HT1080 (cell line): ENCODE measurements at regions not wholly inside any gene's neighbourhood (a gene's known extent, or its start where the extent isn't known, plus 50 kb on each side); places are given as distances from the start of the nearest gene placed in this dataset.

Source experiments
- DNase-seq: peaks from one replicate; pipeline ENCODE4 v3.0.0-alpha.2; 2015; ENCODE audit warnings: low read depth

DNA sequence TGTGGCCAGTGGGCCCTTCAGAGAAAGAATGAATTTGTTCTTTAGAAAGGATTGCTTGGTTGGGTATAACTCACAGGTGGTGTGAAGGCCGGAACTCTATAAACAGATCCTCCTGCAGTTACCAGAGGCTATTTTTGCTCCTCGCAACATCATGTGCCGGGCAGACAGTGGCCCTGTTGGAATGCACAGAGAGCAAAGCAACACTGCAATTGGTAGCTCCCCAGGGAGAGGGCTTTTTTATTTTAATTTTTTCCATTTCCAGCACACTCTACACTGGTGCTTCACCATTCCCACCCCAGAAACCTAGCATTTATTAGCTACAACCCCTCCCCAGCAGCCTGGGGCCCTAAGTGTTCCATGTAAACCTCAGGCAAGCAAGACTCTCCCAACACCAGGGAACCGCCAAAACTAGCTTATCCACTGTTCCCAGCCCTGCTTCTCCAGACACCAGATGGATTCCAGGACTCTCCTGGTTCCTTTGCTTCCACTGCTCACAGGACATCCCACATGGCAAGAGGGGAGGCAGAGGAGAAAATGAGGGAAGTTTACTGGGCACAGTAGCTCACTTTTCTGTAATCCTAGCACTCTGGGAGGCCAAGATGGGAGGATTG, 75.1 kb upstream of the TMEM164 start:
- DNase-seq = no peak

DNA sequence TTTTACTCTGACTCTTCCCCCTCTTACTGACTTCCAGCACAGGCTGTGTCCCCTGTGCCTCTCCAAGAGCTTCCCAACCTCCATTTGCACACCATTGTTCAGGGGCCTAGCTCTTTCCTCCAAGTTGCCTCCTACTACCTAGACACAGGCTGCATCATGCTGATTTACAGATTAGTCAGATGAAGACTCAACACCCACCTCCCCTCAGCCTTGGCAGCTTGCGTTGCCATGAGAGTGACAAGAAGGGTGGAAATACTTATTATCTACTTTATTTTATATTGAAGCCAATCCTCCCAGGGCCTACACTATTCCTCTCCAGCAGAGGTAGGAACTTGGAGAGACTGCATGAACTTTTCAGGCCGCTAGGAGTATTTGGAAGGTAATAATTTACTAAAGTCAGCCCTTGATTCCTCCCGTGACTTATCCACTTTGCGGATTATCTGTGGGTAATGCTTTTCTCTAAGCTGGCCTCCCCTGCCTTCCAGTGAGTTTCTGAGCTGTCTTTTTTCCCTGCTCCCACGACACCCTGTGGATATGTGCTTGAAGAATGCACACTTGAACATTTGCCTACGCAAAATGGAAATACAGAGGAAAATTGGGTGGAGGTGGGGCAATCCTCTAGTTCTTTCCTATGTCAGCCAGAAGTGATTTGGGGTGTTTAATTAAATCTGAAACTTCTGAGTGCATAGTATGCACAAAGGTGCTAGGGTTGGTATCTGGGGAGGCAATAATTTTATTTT, 74.1 kb upstream of the TMEM164 start:
- DNase-seq = no peak

DNA sequence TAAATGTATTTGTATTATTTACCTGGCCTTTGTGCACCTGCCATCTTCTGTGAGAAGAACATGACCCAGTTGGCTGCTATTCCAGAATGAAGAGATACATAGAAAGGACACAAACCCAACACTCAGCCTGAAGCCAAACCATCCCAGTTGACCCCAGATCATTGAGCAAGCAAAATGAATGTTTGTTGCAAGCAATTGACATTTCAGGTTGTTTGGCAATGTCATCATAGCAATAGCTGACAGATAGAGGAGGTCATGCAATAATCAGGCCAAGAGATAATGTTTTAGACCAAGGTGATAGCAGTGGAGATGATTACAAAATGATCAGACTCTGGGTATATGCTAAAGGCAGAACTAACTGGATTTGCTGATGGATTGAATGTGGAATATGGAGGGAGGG, 71.2 kb upstream of the TMEM164 start:
- no peak for DNase-seq

DNA sequence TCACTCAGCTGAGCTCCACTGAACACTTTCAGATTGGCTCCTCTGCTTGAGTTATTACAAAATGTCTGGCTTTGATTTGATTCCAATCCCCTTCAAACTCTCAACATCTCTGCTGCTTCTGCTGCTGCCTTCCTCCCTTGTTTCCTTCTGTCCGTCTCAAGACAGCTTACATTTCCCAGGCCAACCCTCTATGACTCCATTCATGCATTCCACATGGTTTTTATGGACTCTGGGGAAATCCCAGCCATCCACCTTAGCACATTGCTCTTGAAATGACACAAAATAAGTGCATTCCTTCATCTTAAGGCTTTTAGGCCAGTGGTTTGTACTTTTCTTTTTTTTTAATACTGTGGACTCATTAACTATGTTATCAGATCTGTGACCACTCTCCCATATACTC, 68.5 kb upstream of the TMEM164 start:
- no peak for DNase-seq

DNA sequence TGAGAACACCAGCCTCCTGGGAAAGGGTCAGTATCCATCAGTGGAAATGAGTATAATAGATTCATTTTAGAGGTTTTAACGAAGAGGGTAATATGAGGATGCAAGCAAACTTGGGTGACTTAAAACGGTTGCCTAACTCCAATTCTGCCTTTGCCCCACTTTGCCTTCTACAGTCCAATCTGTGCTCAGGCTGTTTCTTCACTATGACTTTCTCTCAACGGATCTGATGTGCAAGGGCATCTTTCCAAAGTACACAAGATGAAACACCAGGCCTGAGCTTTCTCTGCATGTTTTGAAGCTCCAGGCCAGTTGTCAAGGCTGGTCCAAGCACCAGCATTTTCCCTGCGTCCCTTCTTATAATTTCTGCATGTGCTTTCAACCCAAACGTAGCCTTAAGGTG, 68.0 kb upstream of the TMEM164 start:
- DNase-seq = no peak

DNA sequence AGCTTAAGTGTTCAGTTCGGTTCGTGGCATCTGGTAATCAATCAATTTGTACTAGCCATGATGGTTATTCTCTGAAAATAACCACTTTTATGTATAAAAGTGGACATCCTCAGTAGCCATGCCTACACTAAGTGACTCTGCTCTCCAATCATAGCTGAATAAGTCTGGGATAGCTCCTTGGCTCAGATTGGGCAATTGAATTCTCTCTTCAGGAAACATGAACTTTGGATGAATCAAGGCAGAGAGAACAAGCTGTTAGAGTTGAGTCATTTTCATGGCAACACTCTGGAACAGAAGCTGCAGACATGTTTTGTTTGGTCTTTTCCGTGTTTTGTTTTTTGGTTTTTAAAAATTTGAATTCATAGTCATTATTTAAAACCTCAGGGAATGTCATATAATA, 66.8 kb upstream of the TMEM164 start:
- no peak for DNase-seq

DNA sequence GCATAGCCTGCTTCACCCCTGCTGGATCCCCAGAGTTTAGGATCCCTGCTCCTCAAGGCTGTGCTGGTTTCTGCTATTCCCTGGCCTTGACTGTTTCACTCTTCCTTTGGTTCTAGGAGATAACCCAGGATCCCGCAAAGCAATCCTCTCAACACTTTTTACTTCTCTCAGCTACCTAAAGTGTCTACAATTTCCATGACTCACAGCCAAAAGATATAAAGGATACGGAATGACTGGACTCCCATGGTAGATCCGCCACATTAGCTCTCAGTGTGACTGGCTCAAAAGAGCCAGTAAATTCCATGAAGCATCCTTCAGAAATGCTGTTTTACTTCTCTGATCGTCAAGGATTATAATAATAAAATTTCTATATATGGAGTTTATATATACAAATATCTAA, 66.3 kb upstream of the TMEM164 start:
- DNase-seq = no peak

DNA sequence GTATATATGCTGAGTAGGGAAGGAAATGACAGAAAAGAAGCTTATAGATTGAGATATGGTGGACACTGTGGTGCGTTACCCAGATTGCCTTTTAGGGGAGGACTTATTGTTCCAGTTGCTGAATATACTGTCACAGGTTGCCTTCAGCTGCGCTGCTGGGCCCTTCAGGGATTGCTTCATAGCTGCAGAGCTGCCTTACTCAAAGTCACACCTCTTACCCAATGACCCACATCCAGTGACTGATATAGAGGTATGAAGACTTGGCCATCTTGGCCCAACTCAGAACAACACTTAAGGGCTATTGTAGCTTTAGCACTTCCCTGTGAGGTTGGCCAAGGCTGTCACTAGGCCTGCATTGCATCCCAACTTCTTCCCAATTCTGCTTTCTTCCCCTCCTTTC, 63.4 kb upstream of the TMEM164 start:
- DNase-seq = no peak

DNA sequence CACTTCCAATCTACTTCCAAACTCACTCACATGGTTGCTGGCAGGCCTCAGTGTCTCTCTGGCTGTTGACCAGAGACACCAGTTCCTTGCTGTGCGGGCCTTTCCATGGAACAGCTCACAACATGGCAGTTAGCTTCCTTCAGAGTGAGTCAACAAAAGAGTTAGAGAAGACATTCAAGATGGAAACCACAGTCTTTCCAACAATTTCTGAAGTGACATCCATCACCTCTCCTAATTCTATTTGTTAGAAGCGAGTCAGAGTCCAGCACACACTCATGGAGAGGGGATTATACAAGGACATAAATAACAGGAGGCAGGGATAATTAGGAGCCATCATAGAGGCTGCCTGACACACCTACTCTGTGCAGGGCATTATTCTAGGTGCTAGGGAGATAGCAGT, 62.5 kb upstream of the TMEM164 start:
- DNase-seq = no peak

DNA sequence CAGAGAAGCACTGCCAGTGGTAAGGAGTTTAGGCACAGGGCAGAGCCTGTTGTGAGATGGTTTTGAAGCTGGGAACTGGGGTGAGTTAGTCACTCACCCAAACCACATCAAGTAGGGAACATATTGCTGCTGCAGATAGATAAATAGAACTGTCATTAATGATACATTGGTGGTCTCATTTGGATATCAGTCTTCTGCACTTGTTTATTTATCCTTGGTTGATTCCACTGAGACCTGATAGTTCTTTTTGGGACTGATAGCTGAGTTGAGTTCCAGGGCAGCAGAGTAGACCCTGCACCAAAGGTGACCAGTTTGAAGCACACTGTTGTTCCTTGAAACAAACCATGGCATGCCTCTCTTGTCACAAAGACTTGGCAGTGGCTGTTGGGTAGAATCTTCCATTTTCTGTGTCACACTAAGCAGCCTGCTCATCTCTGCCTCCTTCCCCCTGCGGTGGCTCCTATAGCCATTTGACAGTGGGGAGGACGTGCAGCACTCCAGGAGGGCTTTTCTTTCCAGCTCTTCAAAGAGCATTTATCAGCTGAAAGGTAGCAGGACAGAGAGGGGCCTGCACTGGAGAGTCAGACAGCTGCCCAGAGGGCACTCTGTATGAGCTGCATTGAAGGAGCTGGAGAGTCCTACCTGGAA, 59.7 kb upstream of the TMEM164 start:
- no peak for DNase-seq

DNA sequence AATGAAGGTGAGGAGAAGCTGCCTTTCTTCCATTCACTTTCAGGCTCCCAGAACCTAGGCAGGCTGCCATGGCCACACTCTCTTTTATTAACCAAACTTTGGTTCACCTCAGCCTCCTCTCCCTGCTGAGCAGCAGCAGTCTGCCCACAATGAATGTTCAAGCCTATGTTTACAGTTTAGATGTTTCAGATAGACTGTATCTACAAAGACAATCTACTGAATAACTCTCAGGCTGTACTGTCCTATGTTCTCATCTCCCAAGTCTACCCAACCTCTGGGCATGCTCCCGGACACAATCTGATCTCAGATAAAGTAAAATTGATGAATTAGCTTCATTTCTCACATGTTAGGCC, 59.2 kb upstream of the TMEM164 start:
- DNase-seq = no peak

DNA sequence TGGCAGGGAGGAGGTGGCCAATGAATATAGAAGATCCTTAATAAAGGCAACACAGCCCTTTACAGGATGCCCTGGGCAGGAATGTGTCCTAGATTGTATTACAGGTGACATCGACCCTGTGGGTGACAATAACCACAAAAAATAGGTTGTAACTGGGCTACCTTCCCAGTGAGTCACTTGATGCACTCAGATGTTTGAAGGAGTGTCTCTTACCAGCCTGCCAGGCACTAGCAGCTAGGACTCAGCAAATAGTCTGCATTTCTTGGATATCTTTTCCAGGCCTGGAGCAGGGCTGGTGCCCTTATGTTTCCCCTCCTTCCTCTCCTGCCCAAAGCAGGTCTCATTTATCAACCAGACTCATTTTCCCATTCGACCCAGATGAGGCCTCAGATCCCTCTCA, 50.9 kb upstream of the TMEM164 start:
- DNase-seq = peak; percentile 64

DNA sequence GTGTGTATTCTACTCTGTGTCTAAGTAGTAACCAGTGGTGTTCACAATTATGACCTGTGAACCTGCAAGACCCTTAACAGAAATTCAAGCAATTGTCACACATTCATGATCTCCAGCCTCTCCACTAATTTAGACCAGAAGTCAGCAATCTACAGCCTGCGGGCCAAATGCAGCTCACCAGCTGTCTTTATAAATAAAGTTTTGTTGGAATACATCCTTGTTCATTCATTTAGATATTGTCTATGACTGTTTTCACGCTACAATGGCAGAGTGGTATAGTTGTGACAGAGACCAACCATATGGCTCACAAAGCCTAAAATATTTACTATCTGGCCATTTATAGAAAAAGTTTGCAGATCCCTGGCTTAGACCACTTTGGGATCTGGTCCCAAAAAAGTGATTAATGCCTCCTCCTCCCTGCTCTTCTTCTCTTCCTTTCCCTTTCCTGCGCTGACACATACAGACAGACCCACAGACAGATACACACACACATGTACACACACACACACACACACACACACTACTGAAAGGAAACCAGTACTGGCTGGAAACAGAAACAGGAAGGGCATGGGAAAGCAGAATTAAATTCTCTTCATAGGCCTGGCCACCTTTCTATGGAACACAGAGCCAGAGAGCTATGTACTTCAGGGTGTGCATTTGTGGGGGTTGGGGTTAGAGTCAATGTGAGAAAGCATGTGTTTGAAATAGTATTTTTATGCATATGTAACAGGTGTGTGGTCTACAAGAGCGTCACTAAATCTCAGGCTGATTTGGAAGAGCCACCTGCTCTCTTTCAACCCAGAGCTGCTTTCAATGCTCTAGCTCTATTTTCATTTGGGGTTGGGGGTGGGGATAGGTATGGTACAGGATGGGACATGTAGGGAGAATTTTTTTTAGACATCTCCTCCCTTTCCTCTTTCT, 49.7 kb upstream of the TMEM164 start:
- DNase-seq = peak; percentile 32
